ENCODE measurements at regions not wholly inside any gene's neighbourhood (a gene's known extent, or its start where the extent isn't known, plus 50 kb on each side); places are given as distances from the start of the nearest gene placed in this dataset.

- Histone ChIP-seq H2AFZ (ENCODE audit: control insufficient read depth, low read depth, low read length) (no peak overlapping the region), H3K27ac (ENCODE audit: control insufficient read depth, insufficient read depth) (no peak overlapping the region), H3K9ac (ENCODE audit: control insufficient read depth, insufficient read depth, low read length) (no peak overlapping the region), H3K4me2 (ENCODE audit: control insufficient read depth, insufficient read depth) (no peak overlapping the region), H3K36me3 (ENCODE audit: control insufficient read depth in 2 of 2, insufficient read depth in 2 of 2, low read length in 1 of 2) (no peaks in the 10 kb centered on the region), H3K79me2 (ENCODE audit: control insufficient read depth, insufficient read depth, low read length) (no peaks in the 10 kb centered on the region), H3K27me3 (replicated peaks in 1 of 2; ENCODE audit: control insufficient read depth in 2 of 2, insufficient read depth in 2 of 2, low read length in 1 of 2) (no peaks in the 10 kb centered on the region; a peak in 2 of 4 replicates), H3K4me1 (ENCODE audit: control insufficient read depth, insufficient read depth, low read length) (no peaks in the 10 kb centered on the region), H4K20me1 (ENCODE audit: control insufficient read depth, insufficient read depth) (no peaks in the 10 kb centered on the region), H3K9me3 (replicated peaks; ENCODE audit: control insufficient read depth, insufficient read depth, low read length) (no peaks in the 10 kb centered on the region), H3K4me3 (no peak overlapping the region)
- in situ Hi-C loops (cut with MboI) (no loop called here), intact Hi-C loops (cut with micrococcal nuclease; ENCODE audit: unreplicated experiment) (no loop called here)
- RAD21 ChIA-PET (ENCODE audit: unreplicated experiment), result no interaction called here
- TF ChIP-seq SREBF1 (IDR thresholded peaks at IDR 0.05; ENCODE audit: low read length) (no peak), KAT2A (conservative IDR thresholded peaks at IDR 0.05; ENCODE audit: control insufficient read depth, low read depth, low read length) (no peak), PKNOX1 (IDR thresholded peaks at IDR 0.05) (no peak), BHLHE40 (IDR thresholded peaks at IDR 0.05; ENCODE audit: borderline replicate concordance in 1 of 2, low read depth in 2 of 2, low read length in 1 of 2) (no peak), FOS (IDR thresholded peaks at IDR 0.05; ENCODE audit: borderline replicate concordance, extremely low read depth, insufficient read length) (no peak), ZBTB33 (IDR thresholded peaks at IDR 0.05) (no peak), MEF2A (IDR thresholded peaks at IDR 0.05; ENCODE audit: insufficient read depth, low read depth, low read length) (no peak), FOXK2 (IDR thresholded peaks at IDR 0.05) (no peak), CBX3 (IDR thresholded peaks at IDR 0.05; ENCODE audit: borderline replicate concordance, low read depth) (no peak)
- WGBS (ENCODE audit: insufficient coverage, insufficient replicate concordance, low lambda C conversion rate, missing lambda C conversion rate), result 22% methylated on average over 4 of the region's 4 CpGs
- no TSS peak for BruUV-seq (replicated peaks)
- DNase-seq (ENCODE audit: low read depth, low spot score) (no peak), ATAC-seq (no peak), FAIRE-seq (no peak)
- SMC1A ChIA-PET (ENCODE audit: uncharacterized antibody, unreplicated experiment), result no interaction called here
- POLR2A ChIA-PET, result no interaction called here
- CTCF ChIA-PET, result interaction anchor here (1.0 kb wide), 1 partner anchor 28 kb away, joined by 4 read pairs; no protein-coding TSS in a partner anchor
Observed at GRCh38 chr6:82740072-82740471, 325.6 kb downstream of the UBE3D start.
